Erythroblast (primary cell): ENCODE measurements at regions not wholly inside any gene's neighbourhood (a gene's known extent, or its start where the extent isn't known, plus 50 kb on each side); places are given as distances from the start of the nearest gene placed in this dataset.

Source experiments
- GATA1 ChIP-seq: IDR thresholded peaks from 2 replicates; pipeline ENCODE4 v1.6.1; 2011; ENCODE audit warnings: low read depth, mild to moderate bottlenecking, control low read depth, low read length, moderate library complexity
- POLR2A ChIP-seq: IDR thresholded peaks from 2 replicates; pipeline ENCODE4 v1.6.1; 2011; ENCODE audit warnings: mild to moderate bottlenecking, low read length

- TF ChIP-seq POLR2A (no peak), GATA1 (no peak)
Measured at GRCh38 chr3:151539599-151539998, 78.7 kb upstream of the IGSF10 start.
